GM19438 (cell line): ENCODE measurements at regions not wholly inside any gene's neighbourhood (a gene's known extent, or its start where the extent isn't known, plus 50 kb on each side); places are given as distances from the start of the nearest gene placed in this dataset.
"Not testable (repeated sequence)": the region's sequence is repeated elsewhere in the genome, so short reads cannot be mapped to it uniquely, and the experiment has no call there.

Source experiments
- ATAC-seq: cut with Tn5 transposase; IDR thresholded peaks from one replicate; pipeline ENCODE4 v1.9.1; 2021; ENCODE audit warnings: low read depth; ENCODE audit not compliant: unreplicated experiment

GRCh38 chr21:28391938-28392849 lies 600.5 kb downstream of the LTN1 start:
- no peak for ATAC-seq

GRCh38 chr21:28387220-28387619 lies 605.5 kb downstream of the LTN1 start:
- ATAC-seq = no peak

GRCh38 chr21:28385845-28386244 lies 606.8 kb downstream of the LTN1 start:
- no peak for ATAC-seq

GRCh38 chr21:28381000-28381745 lies 611.5 kb downstream of the LTN1 start:
- not testable (repeated sequence) for ATAC-seq

- ATAC-seq = no peak
These were observed 612.4 kb downstream of the LTN1 start for GRCh38 chr21:28380241-28380640.

- ATAC-seq = no peak
These were observed 614.7 kb downstream of the LTN1 start for GRCh38 chr21:28378026-28378425.

GRCh38 chr21:28375708-28376385 lies 616.8 kb downstream of the LTN1 start:
- ATAC-seq = no peak

- ATAC-seq = no peak
These were observed 617.8 kb downstream of the LTN1 start for GRCh38 chr21:28374881-28375280.

- ATAC-seq = no peak
These were observed 621.0 kb downstream of the LTN1 start for GRCh38 chr21:28371713-28372112.

GRCh38 chr21:28359300-28359699 lies 633.4 kb downstream of the LTN1 start:
- ATAC-seq = no peak

GRCh38 chr21:28358702-28359101 lies 634.0 kb downstream of the LTN1 start:
- ATAC-seq = no peak

GRCh38 chr21:28358170-28358569 lies 634.5 kb downstream of the LTN1 start:
- no peak for ATAC-seq

GRCh38 chr21:28357743-28358142 lies 634.9 kb downstream of the LTN1 start:
- no peak for ATAC-seq

- no peak for ATAC-seq
These were observed 636.3 kb downstream of the LTN1 start for GRCh38 chr21:28356422-28356821.

- ATAC-seq = no peak
These were observed 646.7 kb downstream of the LTN1 start for GRCh38 chr21:28345934-28346333.

GRCh38 chr21:28344985-28345384 lies 647.7 kb downstream of the LTN1 start:
- no peak for ATAC-seq

GRCh38 chr21:28342212-28342810 lies 650.4 kb downstream of the LTN1 start:
- no peak for ATAC-seq

- no peak for ATAC-seq
These were observed 653.3 kb downstream of the LTN1 start for GRCh38 chr21:28339403-28339802.

- no peak for ATAC-seq
These were observed 653.9 kb downstream of the LTN1 start for GRCh38 chr21:28338701-28339305.

GRCh38 chr21:28337315-28337714 lies 655.4 kb downstream of the LTN1 start:
- no peak for ATAC-seq
